Cardiac fibroblast (primary cell): ENCODE measurements at regions not wholly inside any gene's neighbourhood (a gene's known extent, or its start where the extent isn't known, plus 50 kb on each side); places are given as distances from the start of the nearest gene placed in this dataset.

Experiments used
- DNase-seq, 2 donors: peaks; one replicate each; pipeline versions ENCODE4 v3.0.0 to v3.0.0-alpha.2; 2010; ENCODE audit warnings: low read depth in 2 of 2
- H3K4me3 ChIP-seq, 2 donors: replicated peaks in 1 of 2; 1 replicate in 1 of 2; 2 replicates in 1 of 2; pipeline ENCODE4 v1.5.1; 2011; ENCODE audit warnings: low read depth in 2 of 2, low read length in 2 of 2, mild to moderate bottlenecking in 2 of 2, moderate library complexity in 1 of 2
- TF ChIP-seq, protein P1 (sequence below): IDR thresholded peaks from one replicate; pipeline ENCODE4 v1.5.1; 2011; ENCODE audit warnings: low read depth, mild to moderate bottlenecking, low read length, inconsistent platforms

GRCh38 chr11:15810525-15810924 lies 545.8 kb downstream of the SOX6 start:
- no peak overlapping the region for H3K4me3 ChIP-seq
- TF ChIP-seq, protein P1, sequence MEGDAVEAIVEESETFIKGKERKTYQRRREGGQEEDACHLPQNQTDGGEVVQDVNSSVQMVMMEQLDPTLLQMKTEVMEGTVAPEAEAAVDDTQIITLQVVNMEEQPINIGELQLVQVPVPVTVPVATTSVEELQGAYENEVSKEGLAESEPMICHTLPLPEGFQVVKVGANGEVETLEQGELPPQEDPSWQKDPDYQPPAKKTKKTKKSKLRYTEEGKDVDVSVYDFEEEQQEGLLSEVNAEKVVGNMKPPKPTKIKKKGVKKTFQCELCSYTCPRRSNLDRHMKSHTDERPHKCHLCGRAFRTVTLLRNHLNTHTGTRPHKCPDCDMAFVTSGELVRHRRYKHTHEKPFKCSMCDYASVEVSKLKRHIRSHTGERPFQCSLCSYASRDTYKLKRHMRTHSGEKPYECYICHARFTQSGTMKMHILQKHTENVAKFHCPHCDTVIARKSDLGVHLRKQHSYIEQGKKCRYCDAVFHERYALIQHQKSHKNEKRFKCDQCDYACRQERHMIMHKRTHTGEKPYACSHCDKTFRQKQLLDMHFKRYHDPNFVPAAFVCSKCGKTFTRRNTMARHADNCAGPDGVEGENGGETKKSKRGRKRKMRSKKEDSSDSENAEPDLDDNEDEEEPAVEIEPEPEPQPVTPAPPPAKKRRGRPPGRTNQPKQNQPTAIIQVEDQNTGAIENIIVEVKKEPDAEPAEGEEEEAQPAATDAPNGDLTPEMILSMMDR, result no peak

GRCh38 chr11:15815246-15816195 lies 540.8 kb downstream of the SOX6 start:
- TF ChIP-seq, protein P1, result no peak
- no peak overlapping the region for H3K4me3 ChIP-seq
- peak; percentile 55 to 59 for DNase-seq

More at GRCh38 chr11:15810525-15810924, 545.8 kb downstream of the SOX6 start:
- no peak for DNase-seq

DNA sequence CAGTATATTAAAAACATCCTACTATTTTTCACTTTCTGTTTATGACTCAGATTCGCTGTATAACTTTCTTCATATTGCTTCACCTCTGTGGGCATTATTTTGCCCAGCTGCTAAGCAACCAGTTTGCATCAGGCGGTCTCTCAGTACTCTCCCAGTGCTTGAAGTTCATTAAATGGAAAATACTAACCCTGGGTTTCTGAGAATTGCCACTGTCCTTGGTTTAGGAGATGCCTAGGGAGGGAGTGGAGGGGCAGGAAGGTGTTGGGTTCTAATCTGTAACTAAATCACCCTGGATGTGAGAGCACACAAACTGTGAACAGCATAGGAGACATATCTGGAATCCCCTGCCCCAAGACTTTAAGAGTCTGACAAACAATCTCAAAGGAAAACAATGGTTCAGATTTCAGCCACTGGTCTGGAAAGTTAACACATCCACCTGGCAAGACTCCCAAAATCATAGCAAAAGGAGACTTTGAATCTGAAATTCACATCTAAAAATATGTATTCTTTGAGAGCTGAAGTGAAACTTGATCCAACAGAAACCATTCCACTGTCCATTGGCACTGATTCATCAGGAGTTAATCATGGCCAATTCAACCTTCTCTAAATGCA lies 540.0 kb downstream of the SOX6 start:
- TF ChIP-seq, protein P1, result no peak
- H3K4me3 ChIP-seq, result no peak overlapping the region
- peak; percentile 83 to 95 for DNase-seq

DNA sequence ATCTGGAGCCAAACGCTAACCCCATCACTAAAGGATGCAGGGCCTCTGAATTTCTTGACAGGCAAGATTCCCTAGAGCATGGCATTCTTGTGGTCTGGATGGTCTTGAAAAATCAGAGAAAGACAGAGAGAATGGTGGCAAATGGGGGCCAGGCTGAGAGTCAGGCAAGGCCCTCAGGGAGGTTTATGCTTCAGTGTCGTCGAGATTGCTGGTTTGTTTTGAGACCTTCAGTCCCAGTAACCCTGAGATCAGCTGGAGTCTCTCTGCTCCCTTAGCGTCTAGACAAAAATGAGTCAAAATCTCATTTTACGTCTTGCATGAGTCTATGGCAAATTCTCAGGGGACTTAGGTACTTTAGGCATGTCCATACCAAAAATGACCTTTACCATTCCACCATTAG lies 539.3 kb downstream of the SOX6 start:
- DNase-seq, result peak in 1 of 2 donors; percentile 84
- TF ChIP-seq, protein P1, result no peak
- no peak overlapping the region for H3K4me3 ChIP-seq

DNA sequence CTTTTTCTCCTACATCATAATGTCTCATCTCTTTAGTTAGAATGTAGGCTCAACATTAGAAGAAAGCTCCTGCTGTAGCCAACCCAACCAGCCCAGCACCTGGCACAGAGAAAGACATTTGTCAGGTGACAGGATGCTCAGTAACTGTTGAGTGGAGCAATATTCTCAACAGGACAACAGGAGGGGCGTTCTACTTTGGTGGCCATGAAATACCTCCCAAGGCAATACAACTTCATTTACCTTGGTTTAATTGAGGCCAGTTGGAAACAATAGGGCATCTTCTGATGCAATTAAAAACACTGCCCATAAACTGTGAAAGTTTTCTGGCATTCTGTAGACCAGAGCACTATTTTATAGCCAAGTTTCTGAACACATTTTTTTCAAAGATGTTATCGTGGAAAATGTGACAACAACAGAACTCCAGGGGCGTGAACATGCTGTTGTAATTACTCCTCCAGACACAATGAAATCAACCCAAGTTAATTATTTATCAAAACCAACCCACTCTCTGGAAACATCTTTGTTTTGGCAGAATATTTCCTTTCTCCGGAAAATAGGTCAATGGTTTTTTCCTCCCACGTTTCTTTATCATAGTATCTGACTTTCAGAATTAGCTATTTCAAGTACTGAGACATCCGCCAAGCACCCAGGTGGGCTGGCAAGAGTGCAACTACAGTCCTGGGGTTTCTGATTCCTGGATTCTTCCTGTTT lies 538.1 kb downstream of the SOX6 start:
- DNase-seq, result no peak
- no peak overlapping the region for H3K4me3 ChIP-seq
- TF ChIP-seq, protein P1, result no peak

- TF ChIP-seq, protein P1, result peak; percentile 95
- DNase-seq, result peak; percentile 63 to 76
- no peak overlapping the region for H3K4me3 ChIP-seq
Observed at GRCh38 chr11:15819679-15820286, 536.6 kb downstream of the SOX6 start.
